GM13977 (cell line): ENCODE measurements at regions not wholly inside any gene's neighbourhood (a gene's known extent, or its start where the extent isn't known, plus 50 kb on each side); places are given as distances from the start of the nearest gene placed in this dataset.

ENCODE experiments used
- DNase-seq: peaks from one replicate; pipeline ENCODE4 v3.0.0; 2012; ENCODE audit warnings: low spot score
- in situ Hi-C: fragments of 300-500 bp; cut with MboI; formaldehyde crosslinking; loops from one replicate; pipeline ENCODE4 v1.12.0; 2022; ENCODE audit warnings: low sequenced_read_pairs, low pct_unique_long_range_greater_than_20kb, mixed read lengths, inconsistent platforms; ENCODE audit not compliant: unreplicated experiment
- TF ChIP-seq, protein P1 (sequence below): IDR thresholded peaks from 2 replicates; pipeline ENCODE4 v1.5.1; 2012; ENCODE audit warnings: mild to moderate bottlenecking, control low read depth; ENCODE audit not compliant: insufficient read depth; ENCODE audit errors: extremely low read depth, missing control alignments

DNA sequence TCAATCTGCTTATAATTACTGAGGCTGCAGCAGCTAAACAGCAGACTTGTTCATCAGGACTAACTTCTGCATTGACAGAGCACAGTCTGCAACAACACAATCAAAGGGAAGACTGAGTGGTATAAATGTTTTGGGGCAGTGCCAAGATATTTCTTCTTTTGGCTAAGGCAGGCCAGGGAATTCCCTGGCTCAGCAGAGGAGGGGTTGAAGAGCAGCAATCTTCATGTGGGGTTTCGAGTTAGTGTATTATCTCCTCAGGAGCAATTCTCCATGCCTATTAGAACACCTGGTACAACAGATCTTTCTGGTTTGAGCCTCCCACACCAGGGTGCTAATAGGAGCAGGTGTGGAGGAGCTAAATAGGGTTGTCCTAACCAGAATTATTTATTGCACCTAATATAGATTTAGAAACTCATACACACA, 103.0 kb upstream of the STK17B start:
- no peak for DNase-seq
- TF ChIP-seq, protein P1, sequence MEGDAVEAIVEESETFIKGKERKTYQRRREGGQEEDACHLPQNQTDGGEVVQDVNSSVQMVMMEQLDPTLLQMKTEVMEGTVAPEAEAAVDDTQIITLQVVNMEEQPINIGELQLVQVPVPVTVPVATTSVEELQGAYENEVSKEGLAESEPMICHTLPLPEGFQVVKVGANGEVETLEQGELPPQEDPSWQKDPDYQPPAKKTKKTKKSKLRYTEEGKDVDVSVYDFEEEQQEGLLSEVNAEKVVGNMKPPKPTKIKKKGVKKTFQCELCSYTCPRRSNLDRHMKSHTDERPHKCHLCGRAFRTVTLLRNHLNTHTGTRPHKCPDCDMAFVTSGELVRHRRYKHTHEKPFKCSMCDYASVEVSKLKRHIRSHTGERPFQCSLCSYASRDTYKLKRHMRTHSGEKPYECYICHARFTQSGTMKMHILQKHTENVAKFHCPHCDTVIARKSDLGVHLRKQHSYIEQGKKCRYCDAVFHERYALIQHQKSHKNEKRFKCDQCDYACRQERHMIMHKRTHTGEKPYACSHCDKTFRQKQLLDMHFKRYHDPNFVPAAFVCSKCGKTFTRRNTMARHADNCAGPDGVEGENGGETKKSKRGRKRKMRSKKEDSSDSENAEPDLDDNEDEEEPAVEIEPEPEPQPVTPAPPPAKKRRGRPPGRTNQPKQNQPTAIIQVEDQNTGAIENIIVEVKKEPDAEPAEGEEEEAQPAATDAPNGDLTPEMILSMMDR = no peak
- in situ Hi-C loops = loop anchor here (5.0 to 25.0 kb wide), 2 partner anchors 112 to 197 kb away; partner anchors contain the start of gene STK17B

DNA sequence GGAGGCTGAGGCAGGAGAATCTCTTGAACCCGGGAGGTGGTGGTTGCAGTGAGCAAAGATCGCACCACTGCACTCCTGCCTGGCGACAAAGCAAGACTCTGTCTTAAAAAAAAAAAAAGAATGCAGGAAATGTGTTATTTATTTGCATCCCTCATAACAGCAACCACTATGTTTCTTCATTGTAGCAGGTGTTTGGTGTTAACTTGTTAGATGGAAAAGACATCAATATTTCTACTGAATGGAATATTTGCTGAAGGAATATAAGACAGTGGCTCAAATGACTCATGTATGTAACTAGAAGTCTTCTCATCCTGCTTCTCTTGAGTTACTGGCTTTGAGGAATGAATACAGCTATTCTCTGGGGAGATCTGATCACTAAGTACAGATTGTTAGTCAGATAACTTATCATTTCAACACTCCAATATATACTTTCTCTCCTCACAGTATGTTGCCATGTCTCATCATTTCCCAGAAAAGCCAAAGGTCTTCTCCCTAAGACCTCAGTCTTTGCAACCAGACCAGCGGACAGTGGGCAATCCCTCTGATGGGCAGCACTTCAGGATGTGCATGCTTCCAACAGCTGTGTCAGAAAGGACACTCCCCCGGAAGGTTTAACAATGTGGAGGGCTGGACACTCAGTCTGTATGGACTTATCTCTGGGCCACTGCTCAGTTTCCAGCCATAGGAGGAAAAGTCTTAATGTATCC, 104.4 kb upstream of the STK17B start:
- in situ Hi-C loops = loop anchor here (25.0 kb wide), 1 partner anchor 487 kb away; no protein-coding TSS in a partner anchor
- TF ChIP-seq, protein P1 = no peak
- no peak for DNase-seq

DNA sequence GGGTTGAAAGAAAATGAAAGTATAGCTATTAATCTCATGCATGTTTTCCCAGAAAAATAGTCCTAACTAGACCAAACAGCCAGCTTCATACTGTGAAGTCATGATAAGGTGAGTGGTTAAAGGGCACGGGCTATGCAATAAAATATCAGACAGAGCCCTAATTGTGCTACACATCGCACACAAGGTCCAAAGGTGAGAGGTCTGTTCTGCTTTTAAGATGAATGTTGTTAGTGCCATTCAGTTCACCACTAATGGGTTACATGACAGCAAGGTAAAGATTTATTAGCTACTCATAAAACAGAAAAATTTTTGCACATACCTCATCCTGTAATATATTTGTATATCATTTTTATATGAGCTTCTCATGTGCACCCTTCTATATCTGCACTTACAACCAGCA, 105.0 kb upstream of the STK17B start:
- in situ Hi-C loops = loop anchor here (25.0 kb wide), 1 partner anchor 486 kb away; no protein-coding TSS in a partner anchor
- TF ChIP-seq, protein P1 = no peak
- DNase-seq = no peak

DNA sequence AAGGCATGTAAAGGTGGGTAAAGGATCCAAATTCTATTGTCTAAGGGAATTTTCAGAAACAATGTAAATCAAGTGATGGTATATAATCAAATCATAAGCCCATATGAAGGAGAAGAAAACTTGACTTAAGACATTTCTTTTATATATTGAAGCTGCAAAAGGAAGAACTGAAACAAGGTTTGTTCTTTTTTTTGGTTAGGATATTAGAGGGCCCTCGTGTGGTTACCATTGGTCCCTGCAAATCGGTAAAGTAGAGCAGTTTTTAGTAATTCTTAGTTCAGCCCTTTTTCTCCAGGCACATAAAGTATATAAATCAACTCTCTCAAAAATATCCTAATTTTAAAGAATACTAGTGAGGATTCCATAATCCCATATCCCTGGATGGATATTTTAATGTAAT, 105.6 kb upstream of the STK17B start:
- in situ Hi-C loops = loop anchor here (25.0 kb wide), 1 partner anchor 485 kb away; no protein-coding TSS in a partner anchor
- TF ChIP-seq, protein P1 = peak; percentile 61
- DNase-seq = peak; percentile 40

DNA sequence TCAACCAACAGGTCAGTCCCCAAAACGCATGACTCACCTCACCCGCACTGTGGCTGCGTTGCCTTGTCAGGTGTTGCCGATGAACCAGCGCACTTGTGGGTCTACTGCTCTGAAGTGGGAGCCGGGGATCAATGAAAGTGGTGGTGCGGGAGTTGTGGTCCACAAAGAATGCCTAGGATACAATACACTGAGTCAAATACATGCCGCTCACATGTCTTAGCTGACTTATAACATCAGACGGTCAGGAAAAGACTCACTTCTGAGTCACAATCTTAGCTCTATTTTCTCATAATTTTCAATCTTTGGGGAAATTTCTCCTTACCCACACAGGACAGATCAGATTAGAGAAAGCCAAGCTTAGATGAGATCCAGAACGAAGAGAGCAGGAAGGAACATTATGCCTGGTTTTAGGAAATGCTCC, 107.1 kb upstream of the STK17B start:
- in situ Hi-C loops = loop anchor here (25.0 kb wide), 1 partner anchor 484 kb away; no protein-coding TSS in a partner anchor
- DNase-seq = no peak

DNA sequence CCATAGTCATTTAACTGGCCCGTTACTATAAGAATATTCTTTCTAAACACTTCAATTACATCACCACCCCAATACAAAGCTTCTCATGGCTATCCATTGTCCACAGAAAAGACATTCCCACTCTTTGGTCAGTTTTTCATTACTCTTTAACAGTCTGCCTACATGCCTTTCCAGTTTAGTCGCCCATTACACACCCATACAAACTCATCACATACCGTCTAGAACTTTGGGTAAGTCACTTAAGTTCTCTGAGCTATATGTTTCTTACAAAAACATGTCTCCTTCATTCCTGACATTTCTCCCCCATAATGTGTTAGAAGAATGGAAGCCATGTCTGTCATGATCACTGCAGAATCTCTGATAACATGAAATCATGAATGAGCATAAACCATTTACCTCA, 108.2 kb upstream of the STK17B start:
- TF ChIP-seq, protein P1 = no peak
- in situ Hi-C loops = loop anchor here (25.0 kb wide), 1 partner anchor 483 kb away; no protein-coding TSS in a partner anchor
- no peak for DNase-seq

More for the DNA sequence above, 107.1 kb upstream of the STK17B start:
- TF ChIP-seq, protein P1 = no peak
